Thyroid gland (tissue), 4 donors: ENCODE measurements at regions not wholly inside any gene's neighbourhood (a gene's known extent, or its start where the extent isn't known, plus 50 kb on each side); places are given as distances from the start of the nearest gene placed in this dataset.

ENCODE experiments used
- DNase-seq, 2 donors: peaks; one replicate each; pipeline ENCODE4 v3.0.0-alpha.2; 2019
- H3K27ac ChIP-seq, 3 donors: fragments of 200-600 bp; sonication (generic); 1 replicate in 2 of 3; 2 replicates in 1 of 3; pipeline ENCODE4 v1.5.1; 2016 to 2019; ENCODE audit warnings: mild to moderate bottlenecking in 1 of 3, moderate library complexity in 1 of 3
- H3K27me3 ChIP-seq: fragments of 200-600 bp; sonication (generic); one replicate; pipeline ENCODE4 v1.5.1; 2019
- H3K36me3 ChIP-seq, 2 donors: fragments of 200-600 bp; sonication (generic); one replicate each; pipeline ENCODE4 v1.5.1; 2016 to 2019
- H3K4me1 ChIP-seq, 2 donors: fragments of 200-600 bp; sonication (generic); one replicate each; pipeline ENCODE4 v1.5.1; 2017 to 2019
- H3K4me3 ChIP-seq, 3 donors: fragments of 200-600 bp; sonication (generic); replicated peaks in 1 of 3; 1 replicate in 2 of 3; 2 replicates in 1 of 3; pipeline ENCODE4 v1.5.1; 2016; ENCODE audit warnings: mild to moderate bottlenecking in 1 of 3
- H3K9me3 ChIP-seq: fragments of 200-600 bp; sonication (generic); one replicate; pipeline ENCODE4 v1.5.1; 2017
- POLR2A ChIP-seq, 2 donors: fragments of 450-650 bp; IDR thresholded peaks; one replicate each; pipeline ENCODE4 v1.6.1; 2017; ENCODE audit warnings: antibody characterized with exemption in 2 of 2, mild to moderate bottlenecking in 2 of 2, moderate library complexity in 1 of 2
- WGBS, 2 donors: methylation state at CpG; one replicate each; pipeline ENCODE4 v1.1.5; 2017; 5-methylcytosine and 5-hydroxymethylcytosine counted together
- intact Hi-C: fragments of 100-400 bp; cut with DNase I; formaldehyde crosslinking; loops from one replicate; pipeline ENCODE4 v1.15.1; 2023
- TF ChIP-seq, protein P1 (sequence below), 6 experiments: fragments of 200-600 bp in 3 of 6; fragments of 450-650 bp in 3 of 6; sonication (generic) in 3 of 6; IDR thresholded peaks; one replicate each; pipeline ENCODE4 v1.5.1; 2016 to 2019; ENCODE audit warnings: antibody characterized with exemption in 6 of 6, mild to moderate bottlenecking in 2 of 6, inconsistent platforms in 1 of 6, moderate library complexity in 1 of 6

DNA sequence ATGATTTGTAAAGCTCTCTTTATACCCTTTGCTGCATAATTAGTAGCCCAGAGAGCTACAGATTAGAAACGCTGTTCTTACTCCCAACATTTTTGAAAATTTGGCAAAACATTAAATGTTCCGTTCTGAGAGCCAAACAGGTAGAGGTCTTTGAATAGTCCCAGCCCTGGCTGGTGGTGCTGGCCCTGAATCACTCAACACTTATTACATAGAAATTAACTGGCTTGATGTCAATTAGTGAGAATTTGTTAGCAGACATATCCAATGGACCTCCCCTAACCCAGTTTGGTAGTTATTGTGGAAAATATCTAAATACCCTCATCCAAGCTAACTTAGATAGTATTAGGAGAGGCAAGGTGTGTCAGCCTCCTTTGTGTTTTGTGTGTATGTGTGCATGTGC is 440.7 kb downstream of the MTX2 start:
- intact Hi-C loops: no loop called here
- no peak for DNase-seq
- Histone ChIP-seq H3K36me3 (no peaks in the 10 kb centered on the region), H3K4me3 (no peak overlapping the region), H3K4me1 (no peaks in the 10 kb centered on the region), H3K27me3 (no peaks in the 10 kb centered on the region), H3K27ac (no peak overlapping the region), H3K9me3 (no peaks in the 10 kb centered on the region)
- WGBS, 2 donors: 84 to 87% methylated on average over 2 of the region's 2 CpGs
- TF ChIP-seq POLR2A (IDR thresholded peaks at IDR 0.05): no peak
- TF ChIP-seq, protein P1, sequence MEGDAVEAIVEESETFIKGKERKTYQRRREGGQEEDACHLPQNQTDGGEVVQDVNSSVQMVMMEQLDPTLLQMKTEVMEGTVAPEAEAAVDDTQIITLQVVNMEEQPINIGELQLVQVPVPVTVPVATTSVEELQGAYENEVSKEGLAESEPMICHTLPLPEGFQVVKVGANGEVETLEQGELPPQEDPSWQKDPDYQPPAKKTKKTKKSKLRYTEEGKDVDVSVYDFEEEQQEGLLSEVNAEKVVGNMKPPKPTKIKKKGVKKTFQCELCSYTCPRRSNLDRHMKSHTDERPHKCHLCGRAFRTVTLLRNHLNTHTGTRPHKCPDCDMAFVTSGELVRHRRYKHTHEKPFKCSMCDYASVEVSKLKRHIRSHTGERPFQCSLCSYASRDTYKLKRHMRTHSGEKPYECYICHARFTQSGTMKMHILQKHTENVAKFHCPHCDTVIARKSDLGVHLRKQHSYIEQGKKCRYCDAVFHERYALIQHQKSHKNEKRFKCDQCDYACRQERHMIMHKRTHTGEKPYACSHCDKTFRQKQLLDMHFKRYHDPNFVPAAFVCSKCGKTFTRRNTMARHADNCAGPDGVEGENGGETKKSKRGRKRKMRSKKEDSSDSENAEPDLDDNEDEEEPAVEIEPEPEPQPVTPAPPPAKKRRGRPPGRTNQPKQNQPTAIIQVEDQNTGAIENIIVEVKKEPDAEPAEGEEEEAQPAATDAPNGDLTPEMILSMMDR (IDR thresholded peaks at IDR 0.05): no peak

DNA sequence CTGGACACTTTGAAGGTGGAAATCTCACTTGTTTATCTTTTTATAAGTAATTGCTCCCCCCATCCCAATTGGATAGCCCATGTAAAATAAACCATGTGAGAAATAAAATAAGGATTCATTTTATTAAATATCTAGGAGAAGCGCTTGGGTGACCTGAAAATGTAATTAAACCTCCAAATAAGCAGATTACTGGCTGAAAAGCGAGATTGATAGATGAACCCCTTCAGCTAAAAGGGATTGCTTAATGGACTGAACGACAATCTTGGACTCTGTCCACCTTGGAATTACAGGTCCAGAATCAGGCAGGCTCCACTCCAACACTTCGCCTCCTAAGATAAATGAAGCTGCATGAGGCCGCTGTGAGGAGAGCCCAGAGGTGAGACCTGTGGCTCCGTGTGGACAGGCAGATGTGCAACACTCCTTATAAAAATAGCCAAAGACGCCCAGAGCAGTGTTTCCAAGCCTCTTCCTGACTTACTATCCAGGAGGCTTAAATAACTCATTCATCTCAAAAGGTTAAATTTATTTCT is 441.5 kb downstream of the MTX2 start:
- H3K27ac ChIP-seq: no peak overlapping the region
- intact Hi-C loops: no loop called here
- TF ChIP-seq POLR2A (IDR thresholded peaks at IDR 0.05): no peak
- TF ChIP-seq, protein P1 (IDR thresholded peaks at IDR 0.05): no peak
- no peaks in the 10 kb centered on the region for H3K4me1 ChIP-seq
- no peaks in the 10 kb centered on the region for H3K36me3 ChIP-seq
- H3K4me3 ChIP-seq: no peak overlapping the region
- no peak for DNase-seq
- WGBS, 2 donors: 64 to 75% methylated on average over 7 of the region's 7 CpGs
- no peaks in the 10 kb centered on the region for H3K27me3 ChIP-seq
- no peaks in the 10 kb centered on the region for H3K9me3 ChIP-seq

DNA sequence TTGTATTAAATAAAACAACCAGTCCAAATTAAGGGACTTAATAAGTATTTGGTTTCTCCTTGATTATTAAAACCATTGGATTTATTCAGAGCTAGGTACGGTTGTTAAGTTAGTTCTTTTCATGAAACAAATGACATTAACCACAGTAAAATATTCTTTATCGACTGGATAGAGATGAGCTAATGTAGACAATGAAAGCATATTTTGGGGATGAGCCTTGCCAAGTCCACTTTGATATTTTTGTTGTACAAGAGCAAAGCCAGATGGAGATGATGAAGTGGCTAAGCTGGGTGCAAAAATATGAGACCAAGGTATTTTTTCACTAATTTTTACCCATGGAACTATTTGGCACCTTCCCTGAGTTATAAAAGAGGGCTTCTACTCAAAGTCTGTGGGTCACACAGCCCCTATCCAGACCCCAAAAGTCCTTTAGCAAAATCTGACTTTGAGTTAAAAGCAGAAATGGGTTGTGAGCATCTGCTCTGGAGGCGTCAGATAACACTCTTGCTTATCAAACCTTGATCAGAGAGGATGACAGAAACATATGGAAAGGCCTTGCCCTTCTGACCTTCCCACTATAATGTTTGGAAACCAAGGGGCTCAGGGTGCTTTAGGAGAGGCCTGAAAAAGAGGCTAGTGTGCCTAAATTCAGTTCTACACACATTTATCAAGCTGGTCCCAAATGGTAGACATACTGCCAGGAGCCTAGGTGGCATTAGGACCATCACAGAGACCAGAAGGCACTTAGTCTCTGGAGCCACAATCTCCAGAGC is 456.8 kb downstream of the MTX2 start:
- TF ChIP-seq POLR2A (IDR thresholded peaks at IDR 0.05): no peak
- TF ChIP-seq, protein P1 (IDR thresholded peaks at IDR 0.05): no peak
- no peak for DNase-seq
- intact Hi-C loops: no loop called here
- Histone ChIP-seq H3K4me1 (peaks cover 7 to 16% of the 10 kb centered on the region in 2 donors), H3K36me3 (no peaks in the 10 kb centered on the region), H3K9me3 (no peaks in the 10 kb centered on the region), H3K4me3 (no peak overlapping the region), H3K27me3 (no peaks in the 10 kb centered on the region), H3K27ac (no peak overlapping the region)
- 94% methylated on average over 3 of the region's 3 CpGs for WGBS, 2 donors

DNA sequence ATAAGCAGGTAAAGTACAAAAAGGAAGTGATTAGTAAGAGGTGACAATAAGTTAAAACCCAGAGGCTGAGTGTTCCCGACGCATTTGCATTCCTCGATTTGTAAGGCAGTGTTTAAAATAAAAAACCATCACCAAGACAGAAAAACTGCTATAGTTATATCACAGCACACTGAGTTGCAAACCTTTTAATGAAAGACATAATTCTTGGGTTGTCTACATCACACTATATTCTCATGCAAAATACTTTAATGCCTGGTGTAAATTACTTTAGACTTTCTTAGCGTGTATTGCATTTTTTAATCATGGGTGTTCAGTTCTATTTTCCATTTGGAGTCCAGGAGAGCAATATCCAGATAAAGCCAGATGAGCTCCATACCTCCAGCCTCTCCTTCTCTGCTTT is 458.5 kb downstream of the MTX2 start:
- intact Hi-C loops: no loop called here
- no peaks in the 10 kb centered on the region for H3K36me3 ChIP-seq
- peaks cover 7 to 16% of the 10 kb centered on the region in 2 donors for H3K4me1 ChIP-seq
- no peak overlapping the region for H3K4me3 ChIP-seq
- H3K9me3 ChIP-seq: no peaks in the 10 kb centered on the region
- TF ChIP-seq POLR2A (IDR thresholded peaks at IDR 0.05): no peak
- TF ChIP-seq, protein P1 (IDR thresholded peaks at IDR 0.05): no peak
- no peak overlapping the region for H3K27ac ChIP-seq
- H3K27me3 ChIP-seq: no peaks in the 10 kb centered on the region
- DNase-seq: no peak
- WGBS, 2 donors: 92 to 94% methylated on average over 4 of the region's 4 CpGs
